NCI-H128 (cell line): ENCODE measurements at regions not wholly inside any gene's neighbourhood (a gene's known extent, or its start where the extent isn't known, plus 50 kb on each side); places are given as distances from the start of the nearest gene placed in this dataset.

Experiments
- DNase-seq: peaks from one replicate; lab custom pipeline; 2025; ENCODE audit not compliant: unreplicated experiment; lab: John Stamatoyannopoulos, UW

GRCh38 chr1:72355899-72356298 is 73.6 kb upstream of the NEGR1 start:
- DNase-seq: no peak

GRCh38 chr1:72341661-72342060 is 59.3 kb upstream of the NEGR1 start:
- DNase-seq: no peak

DNA sequence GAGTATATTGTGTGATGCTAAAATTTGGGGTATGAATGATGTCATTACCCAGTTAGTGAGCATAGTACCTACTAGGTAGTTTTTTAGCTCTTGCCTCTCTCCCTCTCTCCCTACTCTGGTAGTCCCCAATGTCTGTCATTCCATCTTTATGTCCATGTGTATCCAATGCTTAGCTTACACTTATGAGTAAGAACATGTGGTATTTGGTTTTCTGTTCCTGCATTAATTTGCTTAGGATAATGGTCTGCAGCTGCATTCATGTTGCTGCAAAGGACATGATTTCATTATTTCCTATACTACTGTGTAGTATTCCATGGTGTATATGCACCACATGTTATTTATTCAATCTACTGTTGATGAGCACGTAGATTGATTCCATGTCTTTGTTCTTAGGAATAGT is 54.4 kb upstream of the NEGR1 start:
- no peak for DNase-seq
